ENCODE measurements at regions not wholly inside any gene's neighbourhood (a gene's known extent, or its start where the extent isn't known, plus 50 kb on each side); places are given as distances from the start of the nearest gene placed in this dataset.

GRCh38 chr22:47920380-47920959 is 1158.0 kb downstream of the TBC1D22A start:
- Histone ChIP-seq H3K9me2 (replicated peaks; ENCODE audit: low read depth, low read length) (no peaks in the 10 kb centered on the region), H2AFZ (ENCODE audit: low read length) (no peak overlapping the region)

GRCh38 chr22:47919893-47920292 is 1157.4 kb downstream of the TBC1D22A start:
- no peak overlapping the region for H3K9ac ChIP-seq (ENCODE audit: low read depth, low read length, poor library complexity, severe bottlenecking)
- H3K4me3 ChIP-seq (ENCODE audit: low read length, poor library complexity, severe bottlenecking) = no peak overlapping the region
- H3K27me3 ChIP-seq (ENCODE audit: insufficient read depth, low read length, poor library complexity, severe bottlenecking) = no peaks in the 10 kb centered on the region
- no peaks in the 10 kb centered on the region for H4K20me1 ChIP-seq (ENCODE audit: insufficient read depth, low read length, poor library complexity, severe bottlenecking)
- no peak overlapping the region for H2AFZ ChIP-seq (ENCODE audit: low read length)
- no peaks in the 10 kb centered on the region for H3K4me1 ChIP-seq (ENCODE audit: insufficient read depth, low read length, poor library complexity, severe bottlenecking)
- H3F3A ChIP-seq (ENCODE audit: low read depth) = no peaks in the 10 kb centered on the region
- TF ChIP-seq, protein P1, sequence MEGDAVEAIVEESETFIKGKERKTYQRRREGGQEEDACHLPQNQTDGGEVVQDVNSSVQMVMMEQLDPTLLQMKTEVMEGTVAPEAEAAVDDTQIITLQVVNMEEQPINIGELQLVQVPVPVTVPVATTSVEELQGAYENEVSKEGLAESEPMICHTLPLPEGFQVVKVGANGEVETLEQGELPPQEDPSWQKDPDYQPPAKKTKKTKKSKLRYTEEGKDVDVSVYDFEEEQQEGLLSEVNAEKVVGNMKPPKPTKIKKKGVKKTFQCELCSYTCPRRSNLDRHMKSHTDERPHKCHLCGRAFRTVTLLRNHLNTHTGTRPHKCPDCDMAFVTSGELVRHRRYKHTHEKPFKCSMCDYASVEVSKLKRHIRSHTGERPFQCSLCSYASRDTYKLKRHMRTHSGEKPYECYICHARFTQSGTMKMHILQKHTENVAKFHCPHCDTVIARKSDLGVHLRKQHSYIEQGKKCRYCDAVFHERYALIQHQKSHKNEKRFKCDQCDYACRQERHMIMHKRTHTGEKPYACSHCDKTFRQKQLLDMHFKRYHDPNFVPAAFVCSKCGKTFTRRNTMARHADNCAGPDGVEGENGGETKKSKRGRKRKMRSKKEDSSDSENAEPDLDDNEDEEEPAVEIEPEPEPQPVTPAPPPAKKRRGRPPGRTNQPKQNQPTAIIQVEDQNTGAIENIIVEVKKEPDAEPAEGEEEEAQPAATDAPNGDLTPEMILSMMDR (conservative IDR thresholded peaks at IDR 0.05; ENCODE audit: low read length) = no peak
- TF ChIP-seq EZH2phosphoT487 (IDR thresholded peaks at IDR 0.05; ENCODE audit: borderline replicate concordance) = no peak
- H3K9me2 ChIP-seq (replicated peaks; ENCODE audit: low read depth, low read length) = no peaks in the 10 kb centered on the region
- no peak overlapping the region for H3K4me2 ChIP-seq (ENCODE audit: low read depth, low read length, poor library complexity, severe bottlenecking)
- H3K36me3 ChIP-seq (ENCODE audit: insufficient read depth, low read length) = no peaks in the 10 kb centered on the region
- H3K9me3 ChIP-seq (ENCODE audit: insufficient read depth, low read depth, low read length) = peaks cover 15% of the 10 kb centered on the region; the same call in 1 of the 2 replicates
- H3K79me2 ChIP-seq (ENCODE audit: insufficient read depth, low read length) = no peaks in the 10 kb centered on the region

More at GRCh38 chr22:47920380-47920959, 1158.0 kb downstream of the TBC1D22A start:
- no peak overlapping the region for H3K4me3 ChIP-seq (ENCODE audit: low read length, poor library complexity, severe bottlenecking)
- H3K9ac ChIP-seq (ENCODE audit: low read depth, low read length, poor library complexity, severe bottlenecking) = no peak overlapping the region
- H3K36me3 ChIP-seq (ENCODE audit: insufficient read depth, low read length) = no peaks in the 10 kb centered on the region
- H4K20me1 ChIP-seq (ENCODE audit: insufficient read depth, low read length, poor library complexity, severe bottlenecking) = no peaks in the 10 kb centered on the region
- TF ChIP-seq, protein P1 (conservative IDR thresholded peaks at IDR 0.05; ENCODE audit: low read length) = no peak
- no peak for TF ChIP-seq EZH2phosphoT487 (IDR thresholded peaks at IDR 0.05; ENCODE audit: borderline replicate concordance)
- no peaks in the 10 kb centered on the region for H3K79me2 ChIP-seq (ENCODE audit: insufficient read depth, low read length)
- no peaks in the 10 kb centered on the region for H3K4me1 ChIP-seq (ENCODE audit: insufficient read depth, low read length, poor library complexity, severe bottlenecking)
- no peaks in the 10 kb centered on the region for H3F3A ChIP-seq (ENCODE audit: low read depth)
- H3K27me3 ChIP-seq (ENCODE audit: insufficient read depth, low read length, poor library complexity, severe bottlenecking) = no peaks in the 10 kb centered on the region
- H3K4me2 ChIP-seq (ENCODE audit: low read depth, low read length, poor library complexity, severe bottlenecking) = no peak overlapping the region
- peaks cover 12% of the 10 kb centered on the region; the same call in 1 of the 2 replicates for H3K9me3 ChIP-seq (ENCODE audit: insufficient read depth, low read depth, low read length)

GRCh38 chr22:47919001-47919441 is 1156.6 kb downstream of the TBC1D22A start:
- H3K4me2 ChIP-seq (ENCODE audit: low read depth, low read length, poor library complexity, severe bottlenecking) = no peak overlapping the region
- H3K9me3 ChIP-seq (ENCODE audit: insufficient read depth, low read depth, low read length) = peaks cover 15% of the 10 kb centered on the region; the same call in 1 of the 2 replicates
- no peaks in the 10 kb centered on the region for H3K9me2 ChIP-seq (replicated peaks; ENCODE audit: low read depth, low read length)
- H3K9ac ChIP-seq (ENCODE audit: low read depth, low read length, poor library complexity, severe bottlenecking) = no peak overlapping the region
- H2AFZ ChIP-seq (ENCODE audit: low read length) = no peak overlapping the region
- H3K79me2 ChIP-seq (ENCODE audit: insufficient read depth, low read length) = no peaks in the 10 kb centered on the region
- H3K4me3 ChIP-seq (ENCODE audit: low read length, poor library complexity, severe bottlenecking) = no peak overlapping the region
- no peaks in the 10 kb centered on the region for H3K36me3 ChIP-seq (ENCODE audit: insufficient read depth, low read length)
- TF ChIP-seq EZH2phosphoT487 (IDR thresholded peaks at IDR 0.05; ENCODE audit: borderline replicate concordance) = no peak
- TF ChIP-seq, protein P1 (conservative IDR thresholded peaks at IDR 0.05; ENCODE audit: low read length) = no peak
- no peaks in the 10 kb centered on the region for H3K27me3 ChIP-seq (ENCODE audit: insufficient read depth, low read length, poor library complexity, severe bottlenecking)
- no peaks in the 10 kb centered on the region for H3F3A ChIP-seq (ENCODE audit: low read depth)
- H4K20me1 ChIP-seq (ENCODE audit: insufficient read depth, low read length, poor library complexity, severe bottlenecking) = no peaks in the 10 kb centered on the region
- H3K4me1 ChIP-seq (ENCODE audit: insufficient read depth, low read length, poor library complexity, severe bottlenecking) = no peaks in the 10 kb centered on the region
